NCI-H345 (cell line): ENCODE measurements at regions not wholly inside any gene's neighbourhood (a gene's known extent, or its start where the extent isn't known, plus 50 kb on each side); places are given as distances from the start of the nearest gene placed in this dataset.
"Not testable (repeated sequence)": the region's sequence is repeated elsewhere in the genome, so short reads cannot be mapped to it uniquely, and the experiment has no call there.

ENCODE experiments used
- DNase-seq: peaks from one replicate; lab custom pipeline; 2025; lab: John Stamatoyannopoulos, UW

GRCh38 chr17:21517538-21518293, 141.6 kb downstream of the KCNJ12 start:
- no peak for DNase-seq

- no peak for DNase-seq
Observed at GRCh38 chr17:21522755-21523336, 146.7 kb downstream of the KCNJ12 start.

GRCh38 chr17:21523497-21524210, 147.5 kb downstream of the KCNJ12 start:
- no peak for DNase-seq

- DNase-seq, result no peak
Observed at GRCh38 chr17:21524211-21524591, 148.0 kb downstream of the KCNJ12 start.

GRCh38 chr17:21525464-21526130, 149.4 kb downstream of the KCNJ12 start:
- DNase-seq, result no peak

GRCh38 chr17:21528031-21528695, 152.0 kb downstream of the KCNJ12 start:
- no peak for DNase-seq

- DNase-seq, result no peak
Observed at GRCh38 chr17:21530311-21530710, 154.2 kb downstream of the KCNJ12 start.

GRCh38 chr17:21530841-21531240, 154.7 kb downstream of the KCNJ12 start:
- no peak for DNase-seq

- DNase-seq, result no peak
Observed at GRCh38 chr17:21532763-21533385, 156.7 kb downstream of the KCNJ12 start.

GRCh38 chr17:21535686-21536375, 156.5 kb upstream of the KCNJ18 start:
- DNase-seq, result no peak

- DNase-seq, result no peak
Observed at GRCh38 chr17:21537302-21537701, 155.0 kb upstream of the KCNJ18 start.

GRCh38 chr17:21538615-21539014, 153.7 kb upstream of the KCNJ18 start:
- no peak for DNase-seq

GRCh38 chr17:21539146-21539545, 153.2 kb upstream of the KCNJ18 start:
- DNase-seq, result no peak

GRCh38 chr17:21540502-21540901, 151.8 kb upstream of the KCNJ18 start:
- DNase-seq, result no peak

GRCh38 chr17:21542070-21542469, 150.3 kb upstream of the KCNJ18 start:
- DNase-seq, result no peak

GRCh38 chr17:21542991-21543390, 149.3 kb upstream of the KCNJ18 start:
- no peak for DNase-seq

GRCh38 chr17:21545064-21545463, 147.3 kb upstream of the KCNJ18 start:
- DNase-seq, result no peak

GRCh38 chr17:21548236-21548635, 144.1 kb upstream of the KCNJ18 start:
- no peak for DNase-seq

- no peak for DNase-seq
Observed at GRCh38 chr17:21549107-21549687, 143.1 kb upstream of the KCNJ18 start.

- DNase-seq, result not testable (repeated sequence)
Observed at GRCh38 chr17:21550031-21550430, 142.3 kb upstream of the KCNJ18 start.
